Trophoblast cell (in vitro differentiated cells and primary cell): ENCODE measurements at regions not wholly inside any gene's neighbourhood (a gene's known extent, or its start where the extent isn't known, plus 50 kb on each side); places are given as distances from the start of the nearest gene placed in this dataset.

Experiments
- DNase-seq, 2 donors: peaks; one replicate each; pipeline ENCODE4 v3.0.0-alpha.2; 2016
- H2AFZ ChIP-seq: 2 replicates; pipeline ENCODE4 v1.6.1; 2013; ENCODE audit warnings: low read length, moderate library complexity, mild to moderate bottlenecking; ENCODE audit not compliant: insufficient read depth, poor library complexity
- H2AK5ac ChIP-seq: 2 replicates; pipeline ENCODE4 v1.6.1; 2013; ENCODE audit warnings: mild to moderate bottlenecking, low read length
- H2BK120ac ChIP-seq: 2 replicates; pipeline ENCODE4 v1.6.1; 2013; ENCODE audit warnings: low read length, mild to moderate bottlenecking, moderate library complexity; ENCODE audit not compliant: insufficient read depth, poor library complexity
- H2BK12ac ChIP-seq: 2 replicates; pipeline ENCODE4 v1.6.1; 2013; ENCODE audit warnings: mild to moderate bottlenecking, low read length, moderate library complexity
- H2BK5ac ChIP-seq: 2 replicates; pipeline ENCODE4 v1.6.1; 2013; ENCODE audit warnings: low read length, low read depth, moderate library complexity, mild to moderate bottlenecking; ENCODE audit not compliant: poor library complexity
- H3K14ac ChIP-seq: 2 replicates; pipeline ENCODE4 v1.6.1; 2013; ENCODE audit warnings: mild to moderate bottlenecking, low read length
- H3K18ac ChIP-seq: 2 replicates; pipeline ENCODE4 v1.6.1; 2013; ENCODE audit warnings: mild to moderate bottlenecking, low read length
- H3K23ac ChIP-seq: 2 replicates; pipeline ENCODE4 v1.6.1; 2013; ENCODE audit warnings: low read length
- H3K27ac ChIP-seq: 2 replicates; pipeline ENCODE4 v1.5.1; 2013; ENCODE audit warnings: low read depth, mild to moderate bottlenecking, inconsistent platforms, low read length, moderate library complexity
- H3K27me3 ChIP-seq: 2 replicates; pipeline ENCODE4 v1.6.1; 2013; ENCODE audit warnings: inconsistent platforms, mild to moderate bottlenecking, low read length, moderate library complexity; ENCODE audit not compliant: insufficient read depth
- H3K36me3 ChIP-seq, 2 experiments: 1 replicate in 1 of 2; 2 replicates in 1 of 2; pipeline ENCODE4 v1.6.1; 2013; ENCODE audit warnings: low read length in 2 of 2, mild to moderate bottlenecking in 2 of 2, moderate library complexity in 1 of 2; ENCODE audit not compliant: insufficient read depth in 2 of 2, control insufficient read depth in 1 of 2
- H3K4ac ChIP-seq: 2 replicates; pipeline ENCODE4 v1.6.1; 2013; ENCODE audit warnings: low read depth, mild to moderate bottlenecking, low read length, moderate library complexity
- H3K4me1 ChIP-seq, 2 experiments: 1 replicate in 1 of 2; 2 replicates in 1 of 2; pipeline ENCODE4 v1.6.1; 2013; ENCODE audit warnings: low read length in 2 of 2, mild to moderate bottlenecking in 2 of 2, moderate library complexity in 1 of 2; ENCODE audit not compliant: insufficient read depth in 2 of 2, control insufficient read depth in 1 of 2
- H3K4me2 ChIP-seq: 2 replicates; pipeline ENCODE4 v1.6.1; 2013; ENCODE audit warnings: inconsistent platforms, mild to moderate bottlenecking, low read length, moderate library complexity
- H3K4me3 ChIP-seq: 2 replicates; pipeline ENCODE4 v1.5.1; 2013; ENCODE audit warnings: mild to moderate bottlenecking, low read depth, low read length, inconsistent platforms
- H3K79me1 ChIP-seq: one replicate; pipeline ENCODE4 v1.6.1; 2013; ENCODE audit warnings: low read length
- H3K79me2 ChIP-seq: 2 replicates; pipeline ENCODE4 v1.6.1; 2013; ENCODE audit warnings: low read length, mild to moderate bottlenecking; ENCODE audit not compliant: control insufficient read depth, insufficient read depth, poor library complexity
- H3K9ac ChIP-seq: 2 replicates; pipeline ENCODE4 v1.6.1; 2013; ENCODE audit warnings: mild to moderate bottlenecking, low read length
- H3K9me3 ChIP-seq: 2 replicates; pipeline ENCODE4 v1.6.1; 2013; ENCODE audit warnings: low read depth, mild to moderate bottlenecking, control low read depth, inconsistent platforms, low read length; ENCODE audit not compliant: insufficient read depth
- H4K12ac ChIP-seq: 2 replicates; pipeline ENCODE4 v1.6.1; 2013; ENCODE audit warnings: low read depth, mild to moderate bottlenecking, low read length, moderate library complexity
- H4K8ac ChIP-seq: 2 replicates; pipeline ENCODE4 v1.6.1; 2013; ENCODE audit warnings: low read depth, mild to moderate bottlenecking, low read length, moderate library complexity
- H4K91ac ChIP-seq: one replicate; pipeline ENCODE4 v1.6.1; 2013; ENCODE audit warnings: low read depth, mild to moderate bottlenecking, low read length, moderate library complexity
- WGBS: extraction: QIAGEN DNeasy Blood & Tissue Kit; methylation state at CpG from one replicate; pipeline ENCODE4 v1.1.7; 2013; ENCODE audit warnings: missing lambda C conversion rate; ENCODE audit not compliant: insufficient read length, insufficient coverage; ENCODE audit errors: extremely low coverage; 5-methylcytosine and 5-hydroxymethylcytosine counted together

DNA sequence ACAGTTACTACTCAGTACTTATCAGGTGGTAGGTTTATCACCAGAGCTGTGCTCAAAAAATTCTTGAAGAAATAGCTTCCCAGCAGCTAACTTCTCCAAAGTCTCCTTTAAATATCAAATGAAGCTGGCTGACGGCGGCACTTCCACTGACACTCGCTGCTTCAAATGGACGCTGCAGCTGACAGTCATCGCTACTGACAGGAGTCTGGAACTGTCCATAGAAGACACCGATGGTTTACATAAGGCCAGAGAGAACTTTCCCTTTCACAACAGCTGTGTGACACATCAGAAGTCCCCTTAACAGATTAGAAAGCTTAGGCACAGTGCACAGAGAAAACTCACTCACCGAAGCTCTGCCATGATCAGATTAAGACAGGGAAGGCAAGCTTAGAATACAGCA lies 270.2 kb downstream of the SHOX2 start:
- H3K79me2 ChIP-seq: no peaks in the 10 kb centered on the region
- H3K4me3 ChIP-seq: no peak overlapping the region
- H4K8ac ChIP-seq: no peak overlapping the region
- H3K79me1 ChIP-seq: no peaks in the 10 kb centered on the region
- H3K27me3 ChIP-seq: no peaks in the 10 kb centered on the region
- no peak overlapping the region for H3K27ac ChIP-seq
- no peak overlapping the region for H2AFZ ChIP-seq
- H2AK5ac ChIP-seq: no peak overlapping the region
- H3K4ac ChIP-seq: no peak overlapping the region
- DNase-seq: no peak
- no CpG with 5 or more reads among the region's 7 CpGs for whole genome bisulfite sequencing
- no peak overlapping the region for H3K23ac ChIP-seq
- H2BK120ac ChIP-seq: no peak overlapping the region
- no peak overlapping the region for H2BK12ac ChIP-seq
- no peaks in the 10 kb centered on the region for H3K36me3 ChIP-seq
- H3K14ac ChIP-seq: no peak overlapping the region
- no peak overlapping the region for H3K4me2 ChIP-seq
- H3K4me1 ChIP-seq: no peaks in the 10 kb centered on the region
- no peak overlapping the region for H4K91ac ChIP-seq
- no peaks in the 10 kb centered on the region for H3K9me3 ChIP-seq
- H3K18ac ChIP-seq: no peak overlapping the region
- H4K12ac ChIP-seq: no peak overlapping the region
- no peak overlapping the region for H3K9ac ChIP-seq
- H2BK5ac ChIP-seq: no peak overlapping the region

DNA sequence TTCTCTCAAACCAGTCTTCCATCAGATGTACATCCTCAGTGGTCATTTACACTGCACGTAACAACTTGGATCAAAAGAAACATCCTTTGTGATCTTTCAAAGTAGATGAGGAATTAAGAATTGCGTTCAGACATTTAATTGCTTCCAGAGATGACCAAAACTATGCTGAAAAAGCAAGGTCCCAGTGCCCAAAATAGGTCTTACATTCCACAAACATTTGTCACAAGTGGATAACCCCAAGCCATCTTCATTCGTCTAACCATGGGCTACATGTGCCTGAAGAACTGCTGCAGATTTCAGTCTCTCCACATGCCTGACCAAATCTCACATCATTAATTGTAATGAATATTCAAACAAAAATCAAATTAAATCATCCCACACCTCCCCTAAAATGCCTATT lies 273.6 kb downstream of the SHOX2 start:
- Histone ChIP-seq H4K12ac (no peak overlapping the region), H2AFZ (no peak overlapping the region), H3K18ac (no peak overlapping the region), H2AK5ac (no peak overlapping the region), H3K23ac (no peak overlapping the region), H2BK120ac (no peak overlapping the region), H2BK12ac (no peak overlapping the region), H3K36me3 (no peaks in the 10 kb centered on the region), H3K9me3 (peaks cover 5% of the 10 kb centered on the region), H3K79me1 (no peaks in the 10 kb centered on the region), H4K91ac (no peak overlapping the region), H3K27ac (no peak overlapping the region), H3K14ac (no peak overlapping the region), H3K4me3 (no peak overlapping the region), H3K4ac (no peak overlapping the region), H2BK5ac (no peak overlapping the region), H3K79me2 (no peaks in the 10 kb centered on the region), H3K4me2 (no peak overlapping the region), H3K4me1 (no peaks in the 10 kb centered on the region), H4K8ac (no peak overlapping the region), H3K9ac (no peak overlapping the region), H3K27me3 (no peaks in the 10 kb centered on the region)
- no peak for DNase-seq
- no CpG with 5 or more reads among the region's 3 CpGs for WGBS

DNA sequence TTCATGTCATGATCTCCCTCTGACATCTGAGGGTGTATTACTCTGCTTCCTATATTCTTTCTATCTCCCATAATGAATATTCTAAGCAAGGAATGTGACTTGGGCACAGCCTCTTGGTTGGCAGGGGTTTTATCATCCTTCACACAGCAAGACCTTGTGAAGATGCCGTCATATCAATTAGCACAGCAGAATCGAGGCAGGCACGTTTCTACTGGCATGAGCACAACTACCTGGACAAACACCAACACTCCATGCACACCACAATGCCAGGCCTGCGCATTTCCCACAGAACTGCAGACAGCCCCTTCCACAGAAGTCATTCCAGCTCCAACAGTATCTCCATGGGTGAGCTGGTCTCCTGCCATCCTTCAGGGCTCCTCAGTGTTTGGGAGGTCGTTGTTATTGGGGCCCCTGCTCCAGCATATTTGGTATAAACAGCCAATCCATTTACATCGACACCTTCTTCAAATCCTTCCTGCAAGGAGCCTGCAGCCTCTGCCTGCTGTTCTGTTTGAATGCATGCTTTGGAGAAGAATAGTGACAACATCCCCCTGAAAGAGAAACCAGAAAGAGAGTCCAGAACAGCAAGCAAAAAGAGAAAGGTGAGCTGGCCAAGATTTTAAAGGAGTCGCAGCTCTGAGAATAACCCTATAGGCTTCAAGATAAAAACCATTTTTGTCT lies 275.5 kb downstream of the SHOX2 start:
- DNase-seq: no peak
- Histone ChIP-seq H3K27me3 (no peaks in the 10 kb centered on the region), H3K27ac (no peak overlapping the region), H3K23ac (no peak overlapping the region), H2BK12ac (no peak overlapping the region), H3K18ac (no peak overlapping the region), H2BK5ac (no peak overlapping the region), H3K36me3 (no peaks in the 10 kb centered on the region), H3K79me2 (no peaks in the 10 kb centered on the region), H3K4me1 (no peaks in the 10 kb centered on the region), H2BK120ac (no peak overlapping the region), H3K9me3 (peaks cover 5% of the 10 kb centered on the region), H2AK5ac (no peak overlapping the region), H2AFZ (no peak overlapping the region), H3K4me2 (no peak overlapping the region), H3K4me3 (no peak overlapping the region), H3K9ac (no peak overlapping the region), H3K4ac (no peak overlapping the region), H4K12ac (no peak overlapping the region), H3K14ac (no peak overlapping the region), H4K8ac (no peak overlapping the region), H4K91ac (no peak overlapping the region), H3K79me1 (no peaks in the 10 kb centered on the region)
- no CpG with 5 or more reads among the region's 7 CpGs for WGBS

DNA sequence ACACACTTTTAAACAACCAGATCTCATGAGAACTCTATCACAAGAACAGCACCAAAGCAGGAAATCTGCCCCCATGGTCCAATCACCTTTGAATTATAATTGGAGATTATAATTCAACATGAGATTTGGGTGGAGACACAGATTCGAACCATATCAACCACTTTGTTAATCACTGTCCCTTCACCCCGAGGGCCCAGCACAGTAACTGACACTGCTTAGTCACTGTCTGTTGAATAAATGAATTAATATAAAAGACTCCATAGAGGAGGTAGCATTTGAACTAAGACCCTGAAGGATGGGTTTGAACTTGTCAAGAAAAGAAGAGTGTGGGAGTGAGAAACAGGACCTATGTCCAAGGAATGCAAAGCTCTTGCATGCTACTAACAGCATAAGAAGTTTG lies 276.4 kb downstream of the SHOX2 start:
- Histone ChIP-seq H3K23ac (no peak overlapping the region), H2AK5ac (no peak overlapping the region), H2AFZ (no peak overlapping the region), H3K4me3 (no peak overlapping the region), H4K91ac (no peak overlapping the region), H3K79me2 (no peaks in the 10 kb centered on the region), H3K4me2 (no peak overlapping the region), H3K9me3 (peaks cover 5% of the 10 kb centered on the region), H3K27me3 (no peaks in the 10 kb centered on the region), H3K4me1 (no peaks in the 10 kb centered on the region), H2BK5ac (no peak overlapping the region), H3K79me1 (no peaks in the 10 kb centered on the region), H3K4ac (no peak overlapping the region), H4K8ac (no peak overlapping the region), H2BK120ac (no peak overlapping the region), H3K18ac (no peak overlapping the region), H3K14ac (no peak overlapping the region), H2BK12ac (no peak overlapping the region), H3K36me3 (no peaks in the 10 kb centered on the region), H4K12ac (no peak overlapping the region), H3K27ac (no peak overlapping the region), H3K9ac (no peak overlapping the region)
- no CpG with 5 or more reads among the region's 2 CpGs for WGBS
- no peak for DNase-seq
